ENCODE measurements at regions not wholly inside any gene's neighbourhood (a gene's known extent, or its start where the extent isn't known, plus 50 kb on each side); places are given as distances from the start of the nearest gene placed in this dataset.

GRCh38 chrX:140393507-140393906 is 111.4 kb downstream of the SOX3 start:
- no peak for ATAC-seq (ENCODE audit: low read depth)

GRCh38 chrX:140391313-140391712 is 113.6 kb downstream of the SOX3 start:
- no peak overlapping the region for H3K4me3 ChIP-seq (ENCODE audit: severe bottlenecking)
- ATAC-seq (ENCODE audit: low read depth) = no peak
- no peak for DNase-seq (ENCODE audit: low spot score)
- no peaks in the 10 kb centered on the region for H3K4me1 ChIP-seq (ENCODE audit: insufficient read depth, poor library complexity, severe bottlenecking)
- H3K27me3 ChIP-seq (ENCODE audit: insufficient read depth, poor library complexity, severe bottlenecking) = no peaks in the 10 kb centered on the region
- H3K36me3 ChIP-seq (ENCODE audit: low read depth) = no peaks in the 10 kb centered on the region
- no peak overlapping the region for H3K27ac ChIP-seq (ENCODE audit: poor library complexity, severe bottlenecking)
- H3K9me3 ChIP-seq (ENCODE audit: severe bottlenecking) = no peaks in the 10 kb centered on the region
- TF ChIP-seq, protein P1, sequence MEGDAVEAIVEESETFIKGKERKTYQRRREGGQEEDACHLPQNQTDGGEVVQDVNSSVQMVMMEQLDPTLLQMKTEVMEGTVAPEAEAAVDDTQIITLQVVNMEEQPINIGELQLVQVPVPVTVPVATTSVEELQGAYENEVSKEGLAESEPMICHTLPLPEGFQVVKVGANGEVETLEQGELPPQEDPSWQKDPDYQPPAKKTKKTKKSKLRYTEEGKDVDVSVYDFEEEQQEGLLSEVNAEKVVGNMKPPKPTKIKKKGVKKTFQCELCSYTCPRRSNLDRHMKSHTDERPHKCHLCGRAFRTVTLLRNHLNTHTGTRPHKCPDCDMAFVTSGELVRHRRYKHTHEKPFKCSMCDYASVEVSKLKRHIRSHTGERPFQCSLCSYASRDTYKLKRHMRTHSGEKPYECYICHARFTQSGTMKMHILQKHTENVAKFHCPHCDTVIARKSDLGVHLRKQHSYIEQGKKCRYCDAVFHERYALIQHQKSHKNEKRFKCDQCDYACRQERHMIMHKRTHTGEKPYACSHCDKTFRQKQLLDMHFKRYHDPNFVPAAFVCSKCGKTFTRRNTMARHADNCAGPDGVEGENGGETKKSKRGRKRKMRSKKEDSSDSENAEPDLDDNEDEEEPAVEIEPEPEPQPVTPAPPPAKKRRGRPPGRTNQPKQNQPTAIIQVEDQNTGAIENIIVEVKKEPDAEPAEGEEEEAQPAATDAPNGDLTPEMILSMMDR (IDR thresholded peaks at IDR 0.05; ENCODE audit: poor library complexity, severe bottlenecking) = no peak

More at GRCh38 chrX:140393507-140393906, 111.4 kb downstream of the SOX3 start:
- no peaks in the 10 kb centered on the region for H3K27me3 ChIP-seq (ENCODE audit: insufficient read depth, poor library complexity, severe bottlenecking)
- no peak for DNase-seq (ENCODE audit: low spot score)
- no peaks in the 10 kb centered on the region for H3K36me3 ChIP-seq (ENCODE audit: low read depth)
- H3K27ac ChIP-seq (ENCODE audit: poor library complexity, severe bottlenecking) = no peak overlapping the region
- H3K9me3 ChIP-seq (ENCODE audit: severe bottlenecking) = no peaks in the 10 kb centered on the region
- H3K4me3 ChIP-seq (ENCODE audit: severe bottlenecking) = no peak overlapping the region
- TF ChIP-seq, protein P1 (IDR thresholded peaks at IDR 0.05; ENCODE audit: poor library complexity, severe bottlenecking) = no peak
- H3K4me1 ChIP-seq (ENCODE audit: insufficient read depth, poor library complexity, severe bottlenecking) = no peaks in the 10 kb centered on the region

GRCh38 chrX:140389331-140389730 is 115.5 kb downstream of the SOX3 start:
- TF ChIP-seq, protein P1 (IDR thresholded peaks at IDR 0.05; ENCODE audit: poor library complexity, severe bottlenecking) = no peak
- no peak overlapping the region for H3K27ac ChIP-seq (ENCODE audit: poor library complexity, severe bottlenecking)
- no peak overlapping the region for H3K4me3 ChIP-seq (ENCODE audit: severe bottlenecking)
- ATAC-seq (ENCODE audit: low read depth) (no peak), DNase-seq (ENCODE audit: low spot score) (no peak)
- H3K27me3 ChIP-seq (ENCODE audit: insufficient read depth, poor library complexity, severe bottlenecking) = no peaks in the 10 kb centered on the region
- no peaks in the 10 kb centered on the region for H3K4me1 ChIP-seq (ENCODE audit: insufficient read depth, poor library complexity, severe bottlenecking)
- no peaks in the 10 kb centered on the region for H3K36me3 ChIP-seq (ENCODE audit: low read depth)
- no peaks in the 10 kb centered on the region for H3K9me3 ChIP-seq (ENCODE audit: severe bottlenecking)

- no peaks in the 10 kb centered on the region for H3K9me3 ChIP-seq (ENCODE audit: severe bottlenecking)
- TF ChIP-seq, protein P1 (IDR thresholded peaks at IDR 0.05; ENCODE audit: poor library complexity, severe bottlenecking) = no peak
- H3K4me3 ChIP-seq (ENCODE audit: severe bottlenecking) = no peak overlapping the region
- H3K4me1 ChIP-seq (ENCODE audit: insufficient read depth, poor library complexity, severe bottlenecking) = no peaks in the 10 kb centered on the region
- no peaks in the 10 kb centered on the region for H3K36me3 ChIP-seq (ENCODE audit: low read depth)
- DNase-seq (ENCODE audit: low spot score) (no peak), ATAC-seq (ENCODE audit: low read depth) (no peak)
- no peaks in the 10 kb centered on the region for H3K27me3 ChIP-seq (ENCODE audit: insufficient read depth, poor library complexity, severe bottlenecking)
- H3K27ac ChIP-seq (ENCODE audit: poor library complexity, severe bottlenecking) = no peak overlapping the region
These were observed 142.0 kb downstream of the SOX3 start for GRCh38 chrX:140362861-140363260.

- no peak overlapping the region for H3K27ac ChIP-seq (ENCODE audit: poor library complexity, severe bottlenecking)
- H3K9me3 ChIP-seq (ENCODE audit: severe bottlenecking) = no peaks in the 10 kb centered on the region
- TF ChIP-seq, protein P1 (IDR thresholded peaks at IDR 0.05; ENCODE audit: poor library complexity, severe bottlenecking) = no peak
- ATAC-seq (ENCODE audit: low read depth) (no peak), DNase-seq (ENCODE audit: low spot score) (no peak)
- H3K27me3 ChIP-seq (ENCODE audit: insufficient read depth, poor library complexity, severe bottlenecking) = no peaks in the 10 kb centered on the region
- H3K4me1 ChIP-seq (ENCODE audit: insufficient read depth, poor library complexity, severe bottlenecking) = no peaks in the 10 kb centered on the region
- no peak overlapping the region for H3K4me3 ChIP-seq (ENCODE audit: severe bottlenecking)
- H3K36me3 ChIP-seq (ENCODE audit: low read depth) = no peaks in the 10 kb centered on the region
These were observed 143.9 kb downstream of the SOX3 start for GRCh38 chrX:140360924-140361323.

Measured in RWPE2 (cell line).